ENCODE measurements at regions not wholly inside any gene's neighbourhood (a gene's known extent, or its start where the extent isn't known, plus 50 kb on each side); places are given as distances from the start of the nearest gene placed in this dataset.
"Not testable (repeated sequence)": the region's sequence is repeated elsewhere in the genome, so short reads cannot be mapped to it uniquely, and the experiment has no call there.

DNA sequence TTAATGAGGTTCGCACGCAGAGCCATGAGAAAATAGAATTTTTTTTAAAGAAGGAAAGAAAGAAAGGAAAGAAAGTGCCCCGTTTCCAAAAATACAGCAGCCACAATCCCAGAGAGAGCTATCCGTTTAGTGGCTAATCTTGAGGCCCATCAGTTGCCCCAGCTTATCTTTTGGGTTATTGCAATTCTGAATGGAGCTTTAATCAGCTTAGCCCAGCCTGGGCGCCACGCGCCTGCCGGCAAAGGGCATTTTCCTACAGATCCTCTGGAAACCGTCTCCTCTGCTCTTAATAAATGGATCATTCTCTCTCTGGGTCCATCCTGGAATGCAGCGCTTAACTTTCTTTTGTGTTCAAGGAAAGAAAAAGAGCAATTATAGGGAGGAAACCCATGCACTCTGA lies 413.3 kb downstream of the MAFB start:
- no peak for DNase-seq (ENCODE audit: low spot score)
- TF ChIP-seq, protein P1, sequence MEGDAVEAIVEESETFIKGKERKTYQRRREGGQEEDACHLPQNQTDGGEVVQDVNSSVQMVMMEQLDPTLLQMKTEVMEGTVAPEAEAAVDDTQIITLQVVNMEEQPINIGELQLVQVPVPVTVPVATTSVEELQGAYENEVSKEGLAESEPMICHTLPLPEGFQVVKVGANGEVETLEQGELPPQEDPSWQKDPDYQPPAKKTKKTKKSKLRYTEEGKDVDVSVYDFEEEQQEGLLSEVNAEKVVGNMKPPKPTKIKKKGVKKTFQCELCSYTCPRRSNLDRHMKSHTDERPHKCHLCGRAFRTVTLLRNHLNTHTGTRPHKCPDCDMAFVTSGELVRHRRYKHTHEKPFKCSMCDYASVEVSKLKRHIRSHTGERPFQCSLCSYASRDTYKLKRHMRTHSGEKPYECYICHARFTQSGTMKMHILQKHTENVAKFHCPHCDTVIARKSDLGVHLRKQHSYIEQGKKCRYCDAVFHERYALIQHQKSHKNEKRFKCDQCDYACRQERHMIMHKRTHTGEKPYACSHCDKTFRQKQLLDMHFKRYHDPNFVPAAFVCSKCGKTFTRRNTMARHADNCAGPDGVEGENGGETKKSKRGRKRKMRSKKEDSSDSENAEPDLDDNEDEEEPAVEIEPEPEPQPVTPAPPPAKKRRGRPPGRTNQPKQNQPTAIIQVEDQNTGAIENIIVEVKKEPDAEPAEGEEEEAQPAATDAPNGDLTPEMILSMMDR (IDR thresholded peaks at IDR 0.05; ENCODE audit: borderline replicate concordance, control extremely low read depth, extremely low read depth, insufficient read depth, missing control alignments): no peak
- in situ Hi-C loops (cut with MboI; ENCODE audit: low sequenced_read_pairs, unreplicated experiment): no loop called here

- in situ Hi-C loops (cut with MboI; ENCODE audit: low sequenced_read_pairs, unreplicated experiment): loop anchor here (25.0 kb wide), 2 partner anchors 388 to 412 kb away; partner anchors contain the start of gene MAFB
- no peak for DNase-seq (ENCODE audit: low spot score)
- TF ChIP-seq, protein P1 (IDR thresholded peaks at IDR 0.05; ENCODE audit: borderline replicate concordance, control extremely low read depth, extremely low read depth, insufficient read depth, missing control alignments): no peak
These were observed 414.0 kb downstream of the MAFB start for GRCh38 chr20:40274912-40275533.

GRCh38 chr20:40269274-40269673 lies 419.8 kb downstream of the MAFB start:
- in situ Hi-C loops (cut with MboI; ENCODE audit: low sequenced_read_pairs, unreplicated experiment): loop anchor here (25.0 kb wide), 2 partner anchors 382 to 418 kb away; partner anchors contain the start of gene MAFB
- not testable (repeated sequence) for DNase-seq (ENCODE audit: low spot score)

DNA sequence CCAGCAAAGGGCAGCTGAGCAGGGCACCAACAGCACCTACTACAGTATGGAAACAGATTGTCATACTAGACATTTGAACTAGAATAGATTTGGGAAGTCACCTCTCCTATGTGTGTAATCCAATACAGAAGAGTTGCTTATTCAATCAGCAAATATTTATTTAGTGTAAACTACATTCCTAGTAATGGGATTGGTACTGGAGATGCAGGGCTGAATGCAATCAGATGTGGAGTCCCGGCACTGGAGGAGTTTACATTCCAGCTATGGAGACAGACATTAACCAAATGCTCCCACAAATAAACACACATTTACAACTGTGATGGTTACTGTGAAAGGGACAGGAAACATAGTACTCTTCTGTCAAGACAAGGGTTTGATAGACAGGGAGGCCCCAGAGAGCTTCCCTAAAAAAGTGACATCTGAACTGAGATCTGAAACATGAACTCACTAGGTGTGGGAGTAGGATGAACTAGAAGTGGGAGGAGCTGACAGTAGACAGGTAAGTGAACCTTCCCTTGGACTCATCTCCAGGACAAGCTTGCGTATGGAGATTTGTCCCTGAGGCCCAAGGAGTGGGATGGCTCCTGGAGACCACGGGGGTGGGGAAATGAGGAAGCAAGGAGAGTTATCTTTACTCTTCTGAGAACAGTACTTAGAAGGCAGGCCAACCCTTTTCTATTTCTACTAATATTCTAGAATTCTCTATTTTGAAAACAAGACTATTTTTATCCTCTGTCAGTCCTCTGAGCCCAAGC lies 420.5 kb downstream of the MAFB start:
- TF ChIP-seq, protein P1 (IDR thresholded peaks at IDR 0.05; ENCODE audit: borderline replicate concordance, control extremely low read depth, extremely low read depth, insufficient read depth, missing control alignments): no peak
- in situ Hi-C loops (cut with MboI; ENCODE audit: low sequenced_read_pairs, unreplicated experiment): loop anchor here (25.0 kb wide), 2 partner anchors 381 to 419 kb away; partner anchors contain the start of gene MAFB
- DNase-seq (ENCODE audit: low spot score): no peak

GRCh38 chr20:40265825-40266533 lies 423.1 kb downstream of the MAFB start:
- TF ChIP-seq, protein P1 (IDR thresholded peaks at IDR 0.05; ENCODE audit: borderline replicate concordance, control extremely low read depth, extremely low read depth, insufficient read depth, missing control alignments): no peak
- DNase-seq (ENCODE audit: low spot score): no peak
- in situ Hi-C loops (cut with MboI; ENCODE audit: low sequenced_read_pairs, unreplicated experiment): loop anchor here (25.0 kb wide), 2 partner anchors 379 to 421 kb away; partner anchors contain the start of gene MAFB

DNA sequence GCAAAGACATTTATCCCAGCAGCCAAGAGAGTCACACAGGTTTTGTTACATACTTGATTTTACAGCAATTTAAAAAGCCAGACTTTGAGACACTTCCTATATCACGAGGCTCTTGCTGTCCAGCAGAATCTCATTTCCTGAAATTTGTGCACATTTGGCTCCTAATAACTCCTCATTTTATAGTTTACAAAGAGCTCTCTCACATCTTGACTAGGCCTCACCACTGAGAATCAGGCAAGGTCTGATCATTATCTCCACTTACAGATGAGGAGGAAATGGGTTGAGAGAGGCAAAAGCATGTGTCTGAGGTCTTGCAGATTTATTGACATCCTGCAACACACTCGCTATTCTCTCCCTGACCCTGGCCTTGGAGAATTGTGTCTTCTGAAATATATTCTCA lies 426.8 kb downstream of the MAFB start:
- TF ChIP-seq, protein P1 (IDR thresholded peaks at IDR 0.05; ENCODE audit: borderline replicate concordance, control extremely low read depth, extremely low read depth, insufficient read depth, missing control alignments): no peak
- DNase-seq (ENCODE audit: low spot score): no peak
- in situ Hi-C loops (cut with MboI; ENCODE audit: low sequenced_read_pairs, unreplicated experiment): loop anchor here (25.0 kb wide), 2 partner anchors 375 to 425 kb away; partner anchors contain the start of gene MAFB
